HG02798 (cell line): ENCODE measurements at regions not wholly inside any gene's neighbourhood (a gene's known extent, or its start where the extent isn't known, plus 50 kb on each side); places are given as distances from the start of the nearest gene placed in this dataset.

Experiments used
- ATAC-seq: cut with Tn5 transposase; IDR thresholded peaks from one replicate; pipeline ENCODE4 v1.9.1; 2021; ENCODE audit warnings: mild to moderate bottlenecking; ENCODE audit not compliant: unreplicated experiment, poor library complexity

DNA sequence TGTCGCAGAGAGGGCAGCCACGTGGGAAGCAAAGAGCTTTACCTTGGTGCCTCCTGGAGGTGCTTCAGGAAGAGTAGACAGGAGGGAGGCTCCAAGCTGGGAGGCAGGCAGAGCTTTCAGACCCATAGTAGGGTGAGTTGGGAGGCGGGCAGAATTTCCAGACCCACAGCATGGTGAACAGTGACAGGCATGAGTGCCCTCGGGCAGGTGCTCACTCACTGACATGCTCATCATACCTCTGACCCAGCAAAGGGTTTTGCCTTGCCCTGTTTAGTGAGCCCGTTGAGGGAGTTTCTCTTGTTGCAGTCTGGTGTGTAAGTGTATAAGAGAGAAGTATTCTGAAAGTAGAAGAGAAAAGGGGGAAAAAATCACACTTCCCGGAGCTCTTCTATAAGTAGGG lies 86.4 kb upstream of the NTM start:
- ATAC-seq: no peak

GRCh38 chr11:131288521-131289091 lies 81.8 kb upstream of the NTM start:
- no peak for ATAC-seq

DNA sequence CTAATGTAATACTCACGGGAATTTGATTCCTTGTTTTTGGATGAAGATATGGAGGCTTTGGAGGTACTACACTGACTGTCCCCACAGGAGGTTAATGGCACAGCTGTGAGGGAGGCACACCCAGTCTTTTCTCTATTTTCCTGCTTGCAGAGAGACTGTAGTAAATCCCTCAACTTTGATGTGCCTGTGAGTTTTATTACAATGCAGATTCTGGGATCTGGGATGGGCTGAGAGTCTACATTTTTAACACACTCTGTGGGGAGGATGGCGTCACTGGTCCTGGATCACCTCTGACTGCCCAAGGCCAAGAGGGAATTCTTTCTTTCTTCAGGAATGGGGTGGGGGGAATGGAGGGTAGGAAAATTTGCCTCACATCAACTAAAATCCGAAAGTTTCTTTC lies 80.2 kb upstream of the NTM start:
- ATAC-seq: no peak

GRCh38 chr11:131295986-131296385 lies 74.4 kb upstream of the NTM start:
- no peak for ATAC-seq

- ATAC-seq: no peak
Measured at GRCh38 chr11:131297441-131297840, 73.0 kb upstream of the NTM start.

GRCh38 chr11:131299598-131300438 lies 70.6 kb upstream of the NTM start:
- no peak for ATAC-seq

- no peak for ATAC-seq
Measured at GRCh38 chr11:131300439-131300717, 70.0 kb upstream of the NTM start.

DNA sequence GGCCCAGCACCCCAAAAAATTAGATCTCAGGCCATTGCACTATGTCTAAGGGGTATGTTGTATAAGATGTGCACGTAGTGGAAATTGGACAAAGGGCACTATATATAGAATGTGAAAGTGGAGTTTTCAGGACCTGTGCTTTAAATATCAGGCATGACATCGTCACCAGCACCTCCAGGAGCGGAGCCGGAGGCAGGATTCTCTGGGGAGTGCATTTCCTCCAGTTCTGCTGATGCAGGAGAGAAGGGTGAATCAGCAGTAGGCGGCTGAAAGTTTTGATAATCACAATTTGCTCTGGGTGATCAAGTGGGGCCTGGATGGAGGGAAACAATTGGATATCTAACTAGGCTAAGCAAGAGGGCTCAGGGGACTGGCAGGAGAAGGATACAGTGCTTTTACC lies 69.1 kb upstream of the NTM start:
- ATAC-seq: no peak

- no peak for ATAC-seq
Measured at GRCh38 chr11:131302836-131303235, 67.6 kb upstream of the NTM start.

- no peak for ATAC-seq
Measured at GRCh38 chr11:131303611-131304119, 66.8 kb upstream of the NTM start.

DNA sequence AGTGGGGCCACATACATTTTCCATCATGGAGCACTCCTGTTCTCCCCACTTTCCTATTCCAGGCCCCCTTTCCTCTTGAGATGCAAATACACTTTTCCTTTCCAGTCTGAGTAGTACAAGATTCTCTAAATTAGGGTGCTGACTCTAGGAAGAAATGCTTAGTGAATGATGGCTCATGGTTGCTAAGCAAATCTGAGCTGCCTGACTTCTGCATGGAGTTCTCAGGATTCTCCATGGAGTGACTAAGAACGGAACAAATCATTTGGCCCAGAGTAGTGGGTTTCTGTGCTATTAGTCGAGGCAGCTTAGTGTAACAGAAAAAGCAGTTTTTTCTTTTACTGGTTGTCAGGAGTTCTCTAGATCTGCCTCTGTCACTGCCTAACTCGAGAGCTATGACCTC lies 65.4 kb upstream of the NTM start:
- ATAC-seq: no peak

GRCh38 chr11:131307506-131307905 lies 62.9 kb upstream of the NTM start:
- no peak for ATAC-seq

DNA sequence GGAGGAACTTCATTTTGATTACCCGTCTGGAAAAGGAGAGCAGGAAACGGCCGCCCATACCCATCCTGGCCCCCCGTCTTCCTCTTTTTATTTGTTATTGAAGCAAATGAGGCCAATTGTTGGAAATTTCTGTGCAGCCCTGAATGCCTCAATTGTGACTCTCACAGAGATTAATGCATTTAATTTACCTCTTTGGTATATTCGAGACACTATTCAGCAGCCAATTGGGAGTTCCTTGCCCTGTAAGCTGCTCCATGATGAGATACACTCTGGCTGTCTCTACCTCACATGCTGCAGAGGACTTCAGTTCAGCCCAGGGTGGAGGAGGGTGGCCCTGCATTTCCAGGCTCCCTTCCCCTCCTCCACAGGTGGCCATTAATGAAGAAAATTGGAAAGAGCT lies 60.6 kb upstream of the NTM start:
- ATAC-seq: no peak

DNA sequence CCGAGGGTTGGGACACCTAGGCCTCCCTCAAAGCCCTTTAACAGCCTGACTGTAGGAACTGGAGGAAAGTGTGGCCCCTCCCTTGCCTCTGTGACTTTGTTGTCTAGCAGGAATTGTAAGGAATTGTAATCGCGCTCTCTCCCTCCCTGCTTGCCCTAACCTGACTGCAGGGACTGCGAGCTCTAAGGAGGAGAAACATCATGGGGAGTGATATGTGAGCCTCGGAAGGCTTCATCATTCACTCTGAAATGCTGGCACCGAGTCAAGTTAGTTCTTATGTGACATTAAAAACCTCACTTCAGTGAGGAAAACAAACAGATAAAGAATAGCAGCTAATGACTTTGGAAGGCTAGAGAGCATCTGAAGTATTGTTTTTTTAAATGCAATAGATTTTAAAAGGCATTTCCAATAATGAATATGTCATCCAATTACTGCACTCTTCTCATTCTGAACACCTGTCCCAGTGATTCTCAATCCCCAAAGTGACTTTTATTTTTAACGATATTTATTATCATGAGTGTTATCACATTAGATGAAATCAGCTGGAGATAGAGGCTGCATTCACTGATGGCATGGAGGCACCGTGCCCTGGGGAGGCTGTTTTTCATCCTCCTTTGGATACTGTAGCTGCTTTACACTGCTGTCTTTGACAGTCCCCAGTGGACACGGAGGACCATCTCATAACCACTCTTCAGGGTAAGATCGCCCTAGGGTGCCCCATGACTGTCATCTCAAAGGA lies 58.5 kb upstream of the NTM start:
- no peak for ATAC-seq
